Type B pancreatic cell (in vitro differentiated cells): ENCODE measurements at regions not wholly inside any gene's neighbourhood (a gene's known extent, or its start where the extent isn't known, plus 50 kb on each side); places are given as distances from the start of the nearest gene placed in this dataset.

Experiments used
- DNase-seq: peaks from one replicate; pipeline ENCODE4 v3.0.0; 2021; ENCODE audit warnings: mixed read lengths; ENCODE audit not compliant: unreplicated experiment; ENCODE audit errors: extremely low spot score
- H3K27ac Mint-ChIP-seq: 2 replicates; pipeline ENCODE4 v1.8.0; 2021; ENCODE audit warnings: mild to moderate bottlenecking, mixed read lengths
- H3K27me3 Mint-ChIP-seq: 2 replicates; pipeline ENCODE4 v1.8.0; 2021; ENCODE audit warnings: mixed read lengths
- H3K36me3 Mint-ChIP-seq: 2 replicates; pipeline ENCODE4 v1.8.0; 2021; ENCODE audit warnings: mixed read lengths
- H3K4me1 Mint-ChIP-seq: one replicate; pipeline ENCODE4 v1.8.0; 2021; ENCODE audit warnings: mixed read lengths; ENCODE audit not compliant: unreplicated experiment
- H3K4me3 Mint-ChIP-seq: 2 replicates; pipeline ENCODE4 v1.8.0; 2021; ENCODE audit warnings: mild to moderate bottlenecking, mixed read lengths
- H3K9me3 Mint-ChIP-seq: 2 replicates; pipeline ENCODE4 v1.8.0; 2021; ENCODE audit warnings: mixed read lengths
- CTCF ChIP-seq: fragments of 200-600 bp; sonication (generic); conservative IDR thresholded peaks from 2 replicates; pipeline ENCODE4 v1.5.0; 2021; ENCODE audit warnings: antibody characterized with exemption, mild to moderate bottlenecking

GRCh38 chr21:43361127-43361492 is 65.8 kb downstream of the SIK1 start:
- no peak for DNase-seq
- no peak for TF ChIP-seq CTCF
- H3K4me1 Mint-ChIP-seq, result peaks cover 30% of the 10 kb centered on the region
- H3K4me3 Mint-ChIP-seq, result peak overlapping the region; percentile 61
- H3K9me3 Mint-ChIP-seq, result no peaks in the 10 kb centered on the region
- peak overlapping the region; percentile 76 for H3K27ac Mint-ChIP-seq
- H3K27me3 Mint-ChIP-seq, result peaks cover 4% of the 10 kb centered on the region
- H3K36me3 Mint-ChIP-seq, result no peaks in the 10 kb centered on the region

- peak overlapping the region; percentile 61 for H3K4me3 Mint-ChIP-seq
- H3K27ac Mint-ChIP-seq, result peak overlapping the region; percentile 76
- peaks cover 27% of the 10 kb centered on the region for H3K4me1 Mint-ChIP-seq
- no peak for TF ChIP-seq CTCF
- H3K36me3 Mint-ChIP-seq, result no peaks in the 10 kb centered on the region
- DNase-seq, result no peak
- peaks cover 4% of the 10 kb centered on the region for H3K27me3 Mint-ChIP-seq
- H3K9me3 Mint-ChIP-seq, result no peaks in the 10 kb centered on the region
Observed at GRCh38 chr21:43360441-43361126, 66.3 kb downstream of the SIK1 start.

- no peak overlapping the region for H3K4me3 Mint-ChIP-seq
- no peaks in the 10 kb centered on the region for H3K36me3 Mint-ChIP-seq
- DNase-seq, result no peak
- no peak for TF ChIP-seq CTCF
- H3K9me3 Mint-ChIP-seq, result no peaks in the 10 kb centered on the region
- H3K27ac Mint-ChIP-seq, result no peak overlapping the region
- H3K27me3 Mint-ChIP-seq, result peaks cover 4% of the 10 kb centered on the region
- H3K4me1 Mint-ChIP-seq, result peaks cover 36% of the 10 kb centered on the region
Observed at GRCh38 chr21:43358940-43359822, 67.8 kb downstream of the SIK1 start.

GRCh38 chr21:43357715-43358430 is 69.1 kb downstream of the SIK1 start:
- no peaks in the 10 kb centered on the region for H3K9me3 Mint-ChIP-seq
- no peak for TF ChIP-seq CTCF
- H3K27ac Mint-ChIP-seq, result no peak overlapping the region
- H3K27me3 Mint-ChIP-seq, result peaks cover 4% of the 10 kb centered on the region
- DNase-seq, result no peak
- H3K4me3 Mint-ChIP-seq, result no peak overlapping the region
- no peaks in the 10 kb centered on the region for H3K36me3 Mint-ChIP-seq
- H3K4me1 Mint-ChIP-seq, result peaks cover 40% of the 10 kb centered on the region

- H3K27me3 Mint-ChIP-seq, result peaks cover under 1% of the 10 kb centered on the region
- no peak for DNase-seq
- H3K27ac Mint-ChIP-seq, result no peak overlapping the region
- no peak overlapping the region for H3K4me3 Mint-ChIP-seq
- H3K36me3 Mint-ChIP-seq, result no peaks in the 10 kb centered on the region
- no peaks in the 10 kb centered on the region for H3K9me3 Mint-ChIP-seq
- H3K4me1 Mint-ChIP-seq, result peaks cover 40% of the 10 kb centered on the region
- no peak for TF ChIP-seq CTCF
Observed at GRCh38 chr21:43355925-43356289, 71.0 kb downstream of the SIK1 start.
